HG03045 (cell line): ENCODE measurements at regions not wholly inside any gene's neighbourhood (a gene's known extent, or its start where the extent isn't known, plus 50 kb on each side); places are given as distances from the start of the nearest gene placed in this dataset.

Source experiments
- ATAC-seq: cut with Tn5 transposase; IDR thresholded peaks from one replicate; pipeline ENCODE4 v1.9.1; 2021; ENCODE audit warnings: mild to moderate bottlenecking, moderate library complexity; ENCODE audit not compliant: unreplicated experiment

GRCh38 chr1:80876035-80876434 lies 924.7 kb upstream of the ADGRL2 start:
- ATAC-seq, result no peak

GRCh38 chr1:80869299-80869698 lies 931.4 kb upstream of the ADGRL2 start:
- ATAC-seq, result no peak

- no peak for ATAC-seq
These were observed 952.8 kb upstream of the ADGRL2 start for GRCh38 chr1:80847904-80848303.

- no peak for ATAC-seq
These were observed 953.8 kb upstream of the ADGRL2 start for GRCh38 chr1:80846966-80847365.

GRCh38 chr1:80842796-80843195 lies 957.9 kb upstream of the ADGRL2 start:
- ATAC-seq, result no peak

- ATAC-seq, result no peak
These were observed 959.5 kb upstream of the ADGRL2 start for GRCh38 chr1:80841261-80841660.

GRCh38 chr1:80837066-80837465 lies 963.7 kb upstream of the ADGRL2 start:
- ATAC-seq, result no peak

- no peak for ATAC-seq
These were observed 964.2 kb upstream of the ADGRL2 start for GRCh38 chr1:80836505-80836904.

GRCh38 chr1:80827666-80828065 lies 973.1 kb upstream of the ADGRL2 start:
- no peak for ATAC-seq

- ATAC-seq, result no peak
These were observed 975.7 kb upstream of the ADGRL2 start for GRCh38 chr1:80825067-80825466.

GRCh38 chr1:80818211-80818610 lies 982.5 kb upstream of the ADGRL2 start:
- ATAC-seq, result no peak

GRCh38 chr1:80807981-80808380 lies 992.8 kb upstream of the ADGRL2 start:
- no peak for ATAC-seq

- no peak for ATAC-seq
These were observed 994.3 kb upstream of the ADGRL2 start for GRCh38 chr1:80806431-80806830.

- no peak for ATAC-seq
These were observed 999.0 kb upstream of the ADGRL2 start for GRCh38 chr1:80801695-80802094.

GRCh38 chr1:80799457-80799856 lies 1001.3 kb upstream of the ADGRL2 start:
- ATAC-seq, result no peak

- no peak for ATAC-seq
These were observed 1021.5 kb upstream of the ADGRL2 start for GRCh38 chr1:80779275-80779674.

GRCh38 chr1:80778094-80778840 lies 1022.5 kb upstream of the ADGRL2 start:
- ATAC-seq, result no peak

- no peak for ATAC-seq
These were observed 1024.5 kb upstream of the ADGRL2 start for GRCh38 chr1:80776266-80776665.

GRCh38 chr1:80769208-80769750 lies 1031.5 kb upstream of the ADGRL2 start:
- ATAC-seq, result no peak

- ATAC-seq, result no peak
These were observed 1033.0 kb upstream of the ADGRL2 start for GRCh38 chr1:80767711-80768110.

GRCh38 chr1:80759354-80759753 lies 1041.4 kb upstream of the ADGRL2 start:
- ATAC-seq, result no peak

- no peak for ATAC-seq
These were observed 1044.8 kb upstream of the ADGRL2 start for GRCh38 chr1:80755944-80756343.

- no peak for ATAC-seq
These were observed 1049.5 kb upstream of the ADGRL2 start for GRCh38 chr1:80751204-80751603.
